ENCODE measurements at regions not wholly inside any gene's neighbourhood (a gene's known extent, or its start where the extent isn't known, plus 50 kb on each side); places are given as distances from the start of the nearest gene placed in this dataset.

- no peaks in the 10 kb centered on the region for H3K27me3 ChIP-seq (ENCODE audit: control insufficient read depth in 3 of 3, insufficient read depth in 3 of 3, low read length in 2 of 3)
- H3K36me3 ChIP-seq (ENCODE audit: control insufficient read depth in 4 of 4, insufficient read depth in 4 of 4, low read length in 4 of 4): no peaks in the 10 kb centered on the region
- no peak overlapping the region for H3K9ac ChIP-seq (ENCODE audit: insufficient read depth in 1 of 2, low read length in 2 of 2)
- DNase-seq: no peak
- H3K27ac ChIP-seq (ENCODE audit: low read depth in 1 of 2, low read length in 1 of 2): no peak overlapping the region
- WGBS, 2 donors: 92 to 94% methylated on average over 4 of the region's 4 CpGs
- H3K4me3 ChIP-seq: no peak overlapping the region
- H3K9me3 ChIP-seq (ENCODE audit: control insufficient read depth in 4 of 4, insufficient read depth in 3 of 4, low read length in 3 of 4): peaks cover 2 to 9% (median 4%) of the 10 kb centered on the region in 4 donors
- ATAC-seq (ENCODE audit: insufficient read depth, low FRiP score): no peak
- H3K4me1 ChIP-seq (ENCODE audit: control insufficient read depth in 5 of 5, insufficient read depth in 5 of 5, low read length in 5 of 5): no peaks in the 10 kb centered on the region
- TF ChIP-seq, protein P1, sequence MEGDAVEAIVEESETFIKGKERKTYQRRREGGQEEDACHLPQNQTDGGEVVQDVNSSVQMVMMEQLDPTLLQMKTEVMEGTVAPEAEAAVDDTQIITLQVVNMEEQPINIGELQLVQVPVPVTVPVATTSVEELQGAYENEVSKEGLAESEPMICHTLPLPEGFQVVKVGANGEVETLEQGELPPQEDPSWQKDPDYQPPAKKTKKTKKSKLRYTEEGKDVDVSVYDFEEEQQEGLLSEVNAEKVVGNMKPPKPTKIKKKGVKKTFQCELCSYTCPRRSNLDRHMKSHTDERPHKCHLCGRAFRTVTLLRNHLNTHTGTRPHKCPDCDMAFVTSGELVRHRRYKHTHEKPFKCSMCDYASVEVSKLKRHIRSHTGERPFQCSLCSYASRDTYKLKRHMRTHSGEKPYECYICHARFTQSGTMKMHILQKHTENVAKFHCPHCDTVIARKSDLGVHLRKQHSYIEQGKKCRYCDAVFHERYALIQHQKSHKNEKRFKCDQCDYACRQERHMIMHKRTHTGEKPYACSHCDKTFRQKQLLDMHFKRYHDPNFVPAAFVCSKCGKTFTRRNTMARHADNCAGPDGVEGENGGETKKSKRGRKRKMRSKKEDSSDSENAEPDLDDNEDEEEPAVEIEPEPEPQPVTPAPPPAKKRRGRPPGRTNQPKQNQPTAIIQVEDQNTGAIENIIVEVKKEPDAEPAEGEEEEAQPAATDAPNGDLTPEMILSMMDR (IDR thresholded peaks at IDR 0.05; ENCODE audit: control extremely low read depth, extremely low read depth): no peak
Observed at GRCh38 chr1:226467443-226467842, 59.5 kb upstream of the PARP1 start.

- Histone ChIP-seq H3K27me3 (ENCODE audit: control insufficient read depth in 3 of 3, insufficient read depth in 3 of 3, low read length in 2 of 3) (no peaks in the 10 kb centered on the region), H3K27ac (ENCODE audit: low read depth in 1 of 2, low read length in 1 of 2) (no peak overlapping the region), H3K4me1 (ENCODE audit: control insufficient read depth in 5 of 5, insufficient read depth in 5 of 5, low read length in 5 of 5) (peaks cover 0 to 7% (median 0%) of the 10 kb centered on the region in 5 donors), H3K4me3 (no peak overlapping the region), H3K9me3 (ENCODE audit: control insufficient read depth in 4 of 4, insufficient read depth in 3 of 4, low read length in 3 of 4) (no peaks in the 10 kb centered on the region), H3K9ac (ENCODE audit: insufficient read depth in 1 of 2, low read length in 2 of 2) (no peak overlapping the region), H3K36me3 (ENCODE audit: control insufficient read depth in 4 of 4, insufficient read depth in 4 of 4, low read length in 4 of 4) (no peaks in the 10 kb centered on the region)
- TF ChIP-seq, protein P1 (IDR thresholded peaks at IDR 0.05; ENCODE audit: control extremely low read depth, extremely low read depth): no peak
- WGBS, 2 donors: 90 to 92% methylated on average over 12 of the region's 12 CpGs
- no peak for DNase-seq
- ATAC-seq (ENCODE audit: insufficient read depth, low FRiP score): no peak
Observed at GRCh38 chr1:226470921-226471866, 63.3 kb upstream of the PARP1 start.

DNA sequence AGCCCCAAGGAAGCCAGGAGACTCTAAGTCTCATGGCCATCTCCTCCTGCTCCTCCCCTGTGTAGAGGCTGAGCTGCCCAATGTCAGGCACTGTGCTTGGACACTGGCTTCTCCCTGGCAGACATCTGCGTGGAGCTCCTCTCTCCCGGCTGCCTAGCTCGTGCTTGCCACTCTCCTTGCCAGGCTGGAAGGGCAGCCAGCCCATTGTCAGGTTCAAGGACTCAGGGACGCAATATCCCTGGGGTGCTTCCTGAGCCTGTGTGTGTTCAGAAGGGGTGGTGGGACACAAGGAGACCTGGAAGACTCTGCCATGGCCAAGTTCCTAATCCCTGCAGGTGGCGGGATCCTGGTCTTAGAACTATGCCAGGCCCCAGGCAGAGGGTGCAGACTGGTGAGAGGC lies 65.4 kb upstream of the PARP1 start:
- H3K27me3 ChIP-seq (ENCODE audit: control insufficient read depth in 3 of 3, insufficient read depth in 3 of 3, low read length in 2 of 3): no peaks in the 10 kb centered on the region
- H3K36me3 ChIP-seq (ENCODE audit: control insufficient read depth in 4 of 4, insufficient read depth in 4 of 4, low read length in 4 of 4): no peaks in the 10 kb centered on the region
- ATAC-seq (ENCODE audit: insufficient read depth, low FRiP score): no peak
- 96 to 98% methylated on average over 5 of the region's 5 CpGs for WGBS, 2 donors
- DNase-seq: no peak
- H3K27ac ChIP-seq (ENCODE audit: low read depth in 1 of 2, low read length in 1 of 2): no peak overlapping the region
- TF ChIP-seq, protein P1 (IDR thresholded peaks at IDR 0.05; ENCODE audit: control extremely low read depth, extremely low read depth): no peak
- no peak overlapping the region for H3K9ac ChIP-seq (ENCODE audit: insufficient read depth in 1 of 2, low read length in 2 of 2)
- H3K4me3 ChIP-seq: no peak overlapping the region
- peaks cover 0 to 7% (median 0%) of the 10 kb centered on the region in 5 donors for H3K4me1 ChIP-seq (ENCODE audit: control insufficient read depth in 5 of 5, insufficient read depth in 5 of 5, low read length in 5 of 5)
- no peaks in the 10 kb centered on the region for H3K9me3 ChIP-seq (ENCODE audit: control insufficient read depth in 4 of 4, insufficient read depth in 3 of 4, low read length in 3 of 4)

All from lung (tissue), 11 donors.